Gastroesophageal sphincter (tissue), 4 donors: ENCODE measurements at regions not wholly inside any gene's neighbourhood (a gene's known extent, or its start where the extent isn't known, plus 50 kb on each side); places are given as distances from the start of the nearest gene placed in this dataset.

Experiments
- ATAC-seq: fragments of 150-250 bp; one replicate; pipeline ENCODE4 v1.9.1; 2016; ENCODE audit warnings: mild to moderate bottlenecking, moderate library complexity
- H3K27ac ChIP-seq, 4 donors: fragments of 200-600 bp; sonication (generic) in 3 of 4; 1 replicate in 3 of 4; 2 replicates in 1 of 4; pipeline ENCODE4 v1.5.1; 2016 to 2019
- H3K27me3 ChIP-seq: fragments of 200-600 bp; sonication (generic); one replicate; pipeline ENCODE4 v1.5.1; 2019
- H3K36me3 ChIP-seq, 2 donors: fragments of 200-600 bp; sonication (generic); one replicate each; pipeline ENCODE4 v1.5.1; 2019; ENCODE audit warnings: control low read depth in 1 of 2
- H3K4me1 ChIP-seq, 3 donors: fragments of 200-600 bp; sonication (generic); 1 replicate in 2 of 3; 2 replicates in 1 of 3; pipeline ENCODE4 v1.5.1; 2016 to 2019; ENCODE audit warnings: control low read depth in 2 of 3
- H3K4me3 ChIP-seq, 2 donors: fragments of 200-600 bp; sonication (generic); one replicate each; pipeline ENCODE4 v1.5.1; 2019; ENCODE audit warnings: mild to moderate bottlenecking in 1 of 2, moderate library complexity in 1 of 2
- H3K9me3 ChIP-seq, 3 donors: fragments of 200-600 bp; sonication (generic); one replicate each; pipeline ENCODE4 v1.5.1; 2017 to 2019; ENCODE audit warnings: control low read depth in 2 of 3
- CTCF ChIP-seq, 4 experiments: fragments of 200-600 bp in 2 of 4; fragments of 450-650 bp in 2 of 4; sonication (generic) in 1 of 4; IDR thresholded peaks; one replicate each; pipeline ENCODE4 v1.5.1; 2017 to 2019; ENCODE audit warnings: antibody characterized with exemption in 4 of 4, mild to moderate bottlenecking in 2 of 4, moderate library complexity in 2 of 4
- EP300 ChIP-seq: sonication (generic); formaldehyde crosslinking; IDR thresholded peaks from one replicate; pipeline ENCODE4 v1.6.1; 2017; ENCODE audit warnings: antibody characterized with exemption, mild to moderate bottlenecking
- POLR2A ChIP-seq, 2 donors: fragments of 450-650 bp; IDR thresholded peaks; one replicate each; pipeline ENCODE4 v1.6.1; 2017; ENCODE audit warnings: antibody characterized with exemption in 2 of 2, mild to moderate bottlenecking in 2 of 2, moderate library complexity in 1 of 2
- POLR2AphosphoS5 ChIP-seq: sonication (generic); formaldehyde crosslinking; IDR thresholded peaks from one replicate; pipeline ENCODE4 v1.6.1; 2017; ENCODE audit warnings: antibody characterized with exemption
- WGBS, 2 donors: methylation state at CpG; one replicate each; pipeline ENCODE4 v1.1.5; 2018; ENCODE audit warnings: low coverage in 1 of 2; 5-methylcytosine and 5-hydroxymethylcytosine counted together

DNA sequence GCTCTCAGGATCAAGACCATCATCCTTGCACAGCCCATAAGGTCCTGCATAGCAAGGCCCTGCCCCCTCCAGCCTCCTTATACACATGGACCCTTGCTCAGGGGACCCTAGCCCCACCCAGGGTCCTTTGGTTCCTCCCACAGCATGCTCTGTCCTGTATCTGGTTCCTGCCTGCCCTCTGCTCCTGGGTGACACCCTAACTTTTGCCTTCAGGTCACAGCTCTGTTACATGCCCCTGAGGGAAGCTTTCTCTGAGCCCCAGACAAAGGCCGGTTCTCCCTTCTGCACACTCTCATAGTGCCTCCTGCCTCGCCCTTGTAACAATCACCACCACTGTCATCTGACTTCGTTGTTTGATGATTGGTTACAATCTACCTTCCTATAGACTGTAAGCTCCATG is 204.8 kb downstream of the SMAD2 start:
- Histone ChIP-seq H3K4me3 (no peak overlapping the region), H3K36me3 (no peaks in the 10 kb centered on the region), H3K9me3 (no peaks in the 10 kb centered on the region), H3K4me1 (no peaks in the 10 kb centered on the region), H3K27me3 (peaks cover 31% of the 10 kb centered on the region), H3K27ac (no peak overlapping the region)
- ATAC-seq: no peak
- TF ChIP-seq EP300 (no peak), POLR2A (IDR thresholded peaks at IDR 0.05) (no peak), CTCF (IDR thresholded peaks at IDR 0.05) (no peak), POLR2AphosphoS5 (no peak)
- 78% methylated on average over 3 of the region's 3 CpGs; no CpG with 5 or more reads in 1 of the 2 donors for WGBS, 2 donors

DNA sequence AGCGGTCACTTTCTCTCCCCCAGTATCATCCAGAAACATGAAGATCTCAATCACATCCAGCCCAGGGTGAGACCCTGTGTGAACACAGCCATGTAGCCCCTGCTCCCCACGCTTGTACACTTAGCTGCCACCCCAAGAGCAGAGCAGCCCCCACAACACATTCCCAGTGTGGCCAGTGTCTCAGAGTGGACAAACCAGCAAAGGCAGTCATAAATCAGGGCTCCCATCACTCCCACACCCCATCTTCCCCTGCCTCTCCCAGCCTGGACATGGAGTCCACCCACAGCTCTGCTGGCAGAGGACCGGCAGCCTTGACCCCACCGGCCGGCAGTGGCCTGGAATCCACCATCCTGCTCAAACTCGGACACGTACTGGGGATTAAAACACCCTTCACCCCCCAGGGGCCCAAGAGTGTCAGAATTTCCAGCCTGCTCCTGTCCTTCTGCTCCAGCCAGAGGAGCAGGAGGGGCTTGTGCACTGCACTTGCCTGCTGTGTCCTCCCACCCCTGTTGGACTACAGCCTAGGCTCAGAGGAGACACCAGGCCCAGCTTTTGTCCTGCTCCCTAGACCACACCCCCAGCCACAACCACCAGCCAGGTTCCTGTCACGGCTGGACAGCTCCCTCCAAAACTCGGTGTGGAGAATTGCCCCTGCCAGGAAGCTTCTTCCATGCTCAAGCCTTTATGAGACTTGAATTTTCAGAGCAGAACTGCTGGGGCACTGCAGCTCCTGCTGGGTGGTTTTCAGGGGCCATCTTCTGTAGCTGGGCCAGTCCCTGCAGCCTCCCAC is 206.1 kb downstream of the SMAD2 start:
- Histone ChIP-seq H3K4me3 (no peak overlapping the region), H3K4me1 (no peaks in the 10 kb centered on the region), H3K27me3 (peaks cover 31% of the 10 kb centered on the region), H3K9me3 (peaks cover 0 to 6% (median 0%) of the 10 kb centered on the region in 3 donors), H3K36me3 (no peaks in the 10 kb centered on the region), H3K27ac (no peak overlapping the region)
- 46% methylated on average over 4 of the region's 9 CpGs; no CpG with 5 or more reads in 1 of the 2 donors for WGBS, 2 donors
- TF ChIP-seq CTCF (IDR thresholded peaks at IDR 0.05) (no peak), EP300 (no peak), POLR2A (IDR thresholded peaks at IDR 0.05) (no peak), POLR2AphosphoS5 (no peak)
- ATAC-seq: no peak

DNA sequence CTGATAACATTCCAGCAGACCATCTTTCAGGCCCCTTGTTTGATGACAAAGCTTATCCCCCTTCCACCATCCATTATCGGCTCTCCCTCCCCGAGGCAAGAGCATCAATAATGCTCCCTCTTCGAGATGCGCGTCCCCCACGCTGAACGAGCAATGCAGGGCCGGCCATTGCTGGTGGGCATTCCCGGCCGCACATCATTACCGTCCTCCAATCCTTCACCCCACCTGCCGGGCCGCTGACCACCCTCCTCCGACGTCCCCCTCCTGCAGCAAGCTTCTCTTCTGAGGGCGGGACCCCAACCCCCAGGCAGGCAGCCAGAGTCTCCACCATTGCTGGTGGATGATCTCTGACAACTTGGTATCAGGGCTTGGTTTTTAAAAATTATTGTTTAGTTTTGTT is 208.6 kb downstream of the SMAD2 start:
- ATAC-seq: no peak
- H3K4me1 ChIP-seq: no peaks in the 10 kb centered on the region
- no peaks in the 10 kb centered on the region for H3K36me3 ChIP-seq
- H3K27ac ChIP-seq: no peak overlapping the region
- H3K27me3 ChIP-seq: peaks cover 26% of the 10 kb centered on the region
- H3K9me3 ChIP-seq: peaks cover 0 to 6% (median 0%) of the 10 kb centered on the region in 3 donors
- no peak for TF ChIP-seq POLR2AphosphoS5
- TF ChIP-seq EP300: no peak
- TF ChIP-seq POLR2A (IDR thresholded peaks at IDR 0.05): no peak
- no peak for TF ChIP-seq CTCF (IDR thresholded peaks at IDR 0.05)
- 51 to 70% methylated on average over 3 to 16 of the region's 16 CpGs for WGBS, 2 donors
- no peak overlapping the region for H3K4me3 ChIP-seq

DNA sequence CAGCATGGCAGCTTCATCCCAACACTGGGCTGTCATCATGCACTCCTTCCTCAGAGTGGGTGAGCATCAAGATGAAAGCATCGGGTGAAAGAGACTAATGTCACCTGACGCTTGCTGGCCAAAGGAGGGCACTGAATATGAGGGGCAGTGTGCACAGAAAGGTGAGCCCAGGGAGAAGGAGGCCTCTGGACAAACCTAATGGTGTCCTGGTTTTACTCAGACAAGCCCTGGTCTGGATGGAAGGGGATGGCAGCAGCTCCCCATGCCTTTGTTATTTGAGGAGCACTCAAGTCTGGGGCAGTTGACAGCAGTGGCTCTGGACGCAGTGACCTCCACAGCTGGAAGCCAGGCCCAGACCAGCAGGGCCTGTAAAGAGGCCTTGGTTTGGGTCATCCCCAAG is 209.7 kb downstream of the SMAD2 start:
- Histone ChIP-seq H3K4me3 (no peak overlapping the region), H3K36me3 (no peaks in the 10 kb centered on the region), H3K9me3 (peaks cover 0 to 6% (median 0%) of the 10 kb centered on the region in 3 donors), H3K27ac (no peak overlapping the region), H3K27me3 (peaks cover 22% of the 10 kb centered on the region), H3K4me1 (no peaks in the 10 kb centered on the region)
- TF ChIP-seq EP300: no peak
- TF ChIP-seq POLR2AphosphoS5: no peak
- TF ChIP-seq CTCF (IDR thresholded peaks at IDR 0.05): no peak
- no peak for TF ChIP-seq POLR2A (IDR thresholded peaks at IDR 0.05)
- no peak for ATAC-seq
- 66 to 100% methylated on average over 1 to 3 of the region's 3 CpGs for WGBS, 2 donors
